T-helper 9 cell (primary cell): ENCODE measurements at regions not wholly inside any gene's neighbourhood (a gene's known extent, or its start where the extent isn't known, plus 50 kb on each side); places are given as distances from the start of the nearest gene placed in this dataset.
"Not testable (repeated sequence)": the region's sequence is repeated elsewhere in the genome, so short reads cannot be mapped to it uniquely, and the experiment has no call there.

ENCODE experiments used
- DNase-seq: peaks from one replicate; pipeline ENCODE4 v3.0.0-alpha.2; 2020

GRCh38 chr7:36038063-36038721, 114.9 kb upstream of the EEPD1 start:
- no peak for DNase-seq

- DNase-seq: no peak
These were observed 113.8 kb upstream of the EEPD1 start for GRCh38 chr7:36039243-36039642.

GRCh38 chr7:36039671-36040070, 113.4 kb upstream of the EEPD1 start:
- DNase-seq: no peak

GRCh38 chr7:36040679-36041078, 112.4 kb upstream of the EEPD1 start:
- DNase-seq: no peak

GRCh38 chr7:36044101-36044892, 108.8 kb upstream of the EEPD1 start:
- DNase-seq: no peak

- DNase-seq: no peak
These were observed 107.7 kb upstream of the EEPD1 start for GRCh38 chr7:36045326-36045725.

- DNase-seq: no peak
These were observed 107.2 kb upstream of the EEPD1 start for GRCh38 chr7:36045830-36046341.

GRCh38 chr7:36047091-36047658, 105.9 kb upstream of the EEPD1 start:
- no peak for DNase-seq

- no peak for DNase-seq
These were observed 104.7 kb upstream of the EEPD1 start for GRCh38 chr7:36048141-36048901.

- DNase-seq: no peak
These were observed 104.2 kb upstream of the EEPD1 start for GRCh38 chr7:36048902-36049240.

- DNase-seq: no peak
These were observed 101.6 kb upstream of the EEPD1 start for GRCh38 chr7:36051501-36051900.

- no peak for DNase-seq
These were observed 99.5 kb upstream of the EEPD1 start for GRCh38 chr7:36053589-36053988.

GRCh38 chr7:36054637-36055036, 98.4 kb upstream of the EEPD1 start:
- no peak for DNase-seq

GRCh38 chr7:36055207-36055606, 97.8 kb upstream of the EEPD1 start:
- no peak for DNase-seq

- no peak for DNase-seq
These were observed 95.7 kb upstream of the EEPD1 start for GRCh38 chr7:36057323-36057722.

GRCh38 chr7:36058020-36058592, 94.9 kb upstream of the EEPD1 start:
- no peak for DNase-seq

GRCh38 chr7:36060388-36060787, 92.7 kb upstream of the EEPD1 start:
- DNase-seq: not testable (repeated sequence)

GRCh38 chr7:36062154-36062815, 90.8 kb upstream of the EEPD1 start:
- no peak for DNase-seq

- no peak for DNase-seq
These were observed 88.4 kb upstream of the EEPD1 start for GRCh38 chr7:36064676-36065075.

- DNase-seq: not testable (repeated sequence)
These were observed 87.3 kb upstream of the EEPD1 start for GRCh38 chr7:36065563-36066342.

- DNase-seq: no peak
These were observed 86.8 kb upstream of the EEPD1 start for GRCh38 chr7:36066343-36066664.

GRCh38 chr7:36070230-36070629, 82.8 kb upstream of the EEPD1 start:
- DNase-seq: no peak
